ENCODE measurements at regions not wholly inside any gene's neighbourhood (a gene's known extent, or its start where the extent isn't known, plus 50 kb on each side); places are given as distances from the start of the nearest gene placed in this dataset.

GRCh38 chr5:15326932-15327331, 173.0 kb upstream of the FBXL7 start:
- no peak overlapping the region for H3K4me3 ChIP-seq (ENCODE audit: low read depth in 2 of 2, low read length in 1 of 2)
- H2AFZ ChIP-seq (ENCODE audit: low read depth), result no peak overlapping the region
- TF ChIP-seq EZH2phosphoT487 (IDR thresholded peaks at IDR 0.05; ENCODE audit: borderline replicate concordance, low read depth) (no peak), NFIC (IDR thresholded peaks at IDR 0.05; ENCODE audit: borderline replicate concordance) (no peak), MAX (IDR thresholded peaks at IDR 0.05; ENCODE audit: low read depth) (no peak), IRF3 (IDR thresholded peaks at IDR 0.05; ENCODE audit: low read depth, low read length) (no peak), FOSL2 (IDR thresholded peaks at IDR 0.05; ENCODE audit: borderline replicate concordance, low read depth) (no peak), FOXJ3 (CRISPR knock-in tag; IDR thresholded peaks at IDR 0.05) (no peak), TCF12 (IDR thresholded peaks at IDR 0.05) (no peak), RAD21 (IDR thresholded peaks at IDR 0.05; ENCODE audit: low read length) (no peak)
- no peak for DNase-seq
- H3K27me3 ChIP-seq (ENCODE audit: insufficient read depth), result no peaks in the 10 kb centered on the region
- no peaks in the 10 kb centered on the region for H3F3A ChIP-seq (replicated peaks; ENCODE audit: insufficient read depth)
- no peaks in the 10 kb centered on the region for H3K9me2 ChIP-seq
- H4K20me1 ChIP-seq (ENCODE audit: insufficient read depth), result no peaks in the 10 kb centered on the region
- H3K27ac ChIP-seq (ENCODE audit: low read depth in 2 of 2, low read length in 1 of 2), result no peak overlapping the region
- H3K4me1 ChIP-seq (ENCODE audit: control insufficient read depth in 1 of 2, insufficient read depth in 2 of 2, low read depth in 1 of 2, low read length in 1 of 2), result no peaks in the 10 kb centered on the region
- H3K9ac ChIP-seq, result no peak overlapping the region
- no peaks in the 10 kb centered on the region for H3K79me2 ChIP-seq (ENCODE audit: insufficient read depth)
- no peaks in the 10 kb centered on the region for H3K36me3 ChIP-seq (replicated peaks in 1 of 2; ENCODE audit: control insufficient read depth in 1 of 2, insufficient read depth in 2 of 2, low read length in 1 of 2)
- POLR2A ChIA-PET, result no interaction called here
- no peak overlapping the region for H3K4me2 ChIP-seq
- no peaks in the 10 kb centered on the region for H3K9me3 ChIP-seq
- CTCF ChIA-PET, result no interaction called here

- ChIA-PET POLR2A (no interaction called here), CTCF (no interaction called here)
- Histone ChIP-seq H3K9me3 (no peaks in the 10 kb centered on the region), H4K20me1 (ENCODE audit: insufficient read depth) (no peaks in the 10 kb centered on the region), H3K36me3 (replicated peaks in 1 of 2; ENCODE audit: control insufficient read depth in 1 of 2, insufficient read depth in 2 of 2, low read length in 1 of 2) (no peaks in the 10 kb centered on the region), H3K79me2 (ENCODE audit: insufficient read depth) (no peaks in the 10 kb centered on the region), H3K27me3 (ENCODE audit: insufficient read depth) (no peaks in the 10 kb centered on the region), H3K27ac (ENCODE audit: low read depth in 2 of 2, low read length in 1 of 2) (no peak overlapping the region), H3K9ac (no peak overlapping the region), H3F3A (replicated peaks; ENCODE audit: insufficient read depth) (no peaks in the 10 kb centered on the region), H3K4me2 (no peak overlapping the region), H3K4me1 (ENCODE audit: control insufficient read depth in 1 of 2, insufficient read depth in 2 of 2, low read depth in 1 of 2, low read length in 1 of 2) (no peaks in the 10 kb centered on the region), H2AFZ (ENCODE audit: low read depth) (no peak overlapping the region), H3K4me3 (ENCODE audit: low read depth in 2 of 2, low read length in 1 of 2) (no peak overlapping the region), H3K9me2 (no peaks in the 10 kb centered on the region)
- DNase-seq, result no peak
- TF ChIP-seq REST (IDR thresholded peaks at IDR 0.05; ENCODE audit: low read depth, low read length) (no peak), MEF2A (IDR thresholded peaks at IDR 0.05; ENCODE audit: borderline replicate concordance, low read depth) (no peak), MXI1 (IDR thresholded peaks at IDR 0.05; ENCODE audit: low read depth, low read length) (no peak), ELF1 (IDR thresholded peaks at IDR 0.05) (no peak), USF1 (IDR thresholded peaks at IDR 0.05; ENCODE audit: borderline replicate concordance, low read depth) (no peak)
- WGBS (ENCODE audit: low lambda C conversion rate), result 50% methylated on average over 4 of the region's 4 CpGs
Measured at GRCh38 chr5:15326471-15326870, 173.5 kb upstream of the FBXL7 start.

Measured in SK-N-SH (cell line).